Suprapubic skin (tissue), 4 donors: ENCODE measurements at regions not wholly inside any gene's neighbourhood (a gene's known extent, or its start where the extent isn't known, plus 50 kb on each side); places are given as distances from the start of the nearest gene placed in this dataset.

Experiments
- CTCF ChIP-seq, 2 donors: fragments of 200-600 bp in 1 of 2; fragments of 450-650 bp in 1 of 2; sonication (generic) in 1 of 2; IDR thresholded peaks; one replicate each; pipeline ENCODE4 v1.5.1; 2016 to 2019; ENCODE audit warnings: antibody characterized with exemption in 2 of 2, mild to moderate bottlenecking in 1 of 2, moderate library complexity in 1 of 2
- EP300 ChIP-seq: sonication (generic); formaldehyde crosslinking; IDR thresholded peaks from one replicate; pipeline ENCODE4 v1.6.1; 2017; ENCODE audit warnings: antibody characterized with exemption
- POLR2AphosphoS5 ChIP-seq, 3 donors: sonication (generic); formaldehyde crosslinking; IDR thresholded peaks; one replicate each; pipeline ENCODE4 v1.6.1; 2017; ENCODE audit warnings: antibody characterized with exemption in 3 of 3

GRCh38 chr17:72394531-72394930 lies 273.7 kb downstream of the SOX9 start:
- TF ChIP-seq POLR2AphosphoS5 (IDR thresholded peaks at IDR 0.05) (no peak), CTCF (IDR thresholded peaks at IDR 0.05) (no peak), EP300 (no peak)
